HEK293 (cell line): ENCODE measurements at regions not wholly inside any gene's neighbourhood (a gene's known extent, or its start where the extent isn't known, plus 50 kb on each side); places are given as distances from the start of the nearest gene placed in this dataset.
"Not testable (repeated sequence)": the region's sequence is repeated elsewhere in the genome, so short reads cannot be mapped to it uniquely, and the experiment has no call there.

Source experiments
- REPIN1 ChIP-seq: fragments of 450-650 bp; formaldehyde crosslinking; IDR thresholded peaks from 2 replicates; pipeline ENCODE4 v1.5.1; 2017; ENCODE audit warnings: missing biosample characterization, missing genetic modification characterization, low read depth
- ZBTB7A ChIP-seq: fragments of 450-650 bp; formaldehyde crosslinking; IDR thresholded peaks from 2 replicates; pipeline ENCODE4 v1.5.1; 2016; ENCODE audit warnings: low read depth, missing biosample characterization, missing genetic modification characterization
- ZFP69B ChIP-seq: fragments of 450-650 bp; formaldehyde crosslinking; IDR thresholded peaks from 2 replicates; pipeline ENCODE4 v1.5.1; 2016; ENCODE audit warnings: missing biosample characterization, missing genetic modification characterization
- ZNF239 ChIP-seq: fragments of 450-650 bp; formaldehyde crosslinking; IDR thresholded peaks from 2 replicates; pipeline ENCODE4 v1.5.1; 2016; ENCODE audit warnings: missing biosample characterization, missing genetic modification characterization
- ZNF24 ChIP-seq: fragments of 450-650 bp; formaldehyde crosslinking; IDR thresholded peaks from 2 replicates; pipeline ENCODE4 v1.5.1; 2016; ENCODE audit warnings: missing biosample characterization, missing genetic modification characterization
- ZNF416 ChIP-seq: fragments of 450-650 bp; formaldehyde crosslinking; IDR thresholded peaks from 2 replicates; pipeline ENCODE4 v1.5.1; 2016; ENCODE audit warnings: missing biosample characterization, missing genetic modification characterization
- ZNF768 ChIP-seq: fragments of 450-650 bp; formaldehyde crosslinking; IDR thresholded peaks from 2 replicates; pipeline ENCODE4 v1.5.1; 2018; ENCODE audit warnings: missing biosample characterization, mild to moderate bottlenecking, missing genetic modification characterization
- ZNF777 ChIP-seq: fragments of 450-650 bp; formaldehyde crosslinking; IDR thresholded peaks from 2 replicates; pipeline ENCODE4 v1.5.1; 2017; ENCODE audit warnings: missing biosample characterization, missing genetic modification characterization, borderline replicate concordance
- ZNF785 ChIP-seq: fragments of 450-650 bp; formaldehyde crosslinking; IDR thresholded peaks from 2 replicates; pipeline ENCODE4 v1.5.1; 2016; ENCODE audit warnings: missing biosample characterization, missing genetic modification characterization
- TF ChIP-seq, protein P1 (sequence below): fragments of 450-650 bp; formaldehyde crosslinking; IDR thresholded peaks from 2 replicates; pipeline ENCODE4 v1.5.1; 2016; ENCODE audit warnings: missing biosample characterization, missing genetic modification characterization
- TF ChIP-seq, protein P2 (sequence below): fragments of 450-650 bp; formaldehyde crosslinking; optimal IDR thresholded peaks from 2 replicates; pipeline ENCODE3; 2016; ENCODE audit warnings: missing biosample characterization, mild to moderate bottlenecking, missing genetic modification characterization
- TF ChIP-seq, protein P3 (sequence below): fragments of 450-650 bp; formaldehyde crosslinking; IDR thresholded peaks from 2 replicates; pipeline ENCODE4 v1.5.1; 2016; ENCODE audit warnings: missing biosample characterization, missing genetic modification characterization

DNA sequence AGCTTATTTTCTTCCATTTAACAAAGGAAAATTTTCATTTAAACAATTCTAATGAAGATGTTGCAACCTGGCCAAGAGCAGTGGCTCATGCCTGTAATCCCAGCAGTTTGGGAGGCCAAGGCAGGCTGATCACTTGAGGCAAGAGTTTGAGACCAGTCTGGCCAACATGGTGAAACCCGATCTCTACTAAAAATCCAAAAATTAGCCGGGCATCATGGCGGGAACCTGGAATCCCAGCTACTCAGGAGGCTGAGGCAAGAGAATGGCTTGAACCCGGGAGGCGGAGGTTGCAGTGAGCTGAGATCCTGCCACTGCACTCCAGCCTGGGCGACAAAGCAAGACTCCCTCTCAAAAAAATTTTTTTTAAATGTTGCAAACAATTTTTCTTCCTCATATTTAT is 4748.8 kb upstream of the OR11H1 start:
- not testable (repeated sequence) for TF ChIP-seq ZNF24; ZNF785 (tag by site-specific recombination); ZNF768 (tag by site-specific recombination); ZBTB7A (tag by site-specific recombination); REPIN1 (tag by site-specific recombination); ZNF239; ZNF777 (tag by site-specific recombination); ZFP69B (tag by site-specific recombination); ZNF416 (tag by site-specific recombination)
- TF ChIP-seq, protein P1, sequence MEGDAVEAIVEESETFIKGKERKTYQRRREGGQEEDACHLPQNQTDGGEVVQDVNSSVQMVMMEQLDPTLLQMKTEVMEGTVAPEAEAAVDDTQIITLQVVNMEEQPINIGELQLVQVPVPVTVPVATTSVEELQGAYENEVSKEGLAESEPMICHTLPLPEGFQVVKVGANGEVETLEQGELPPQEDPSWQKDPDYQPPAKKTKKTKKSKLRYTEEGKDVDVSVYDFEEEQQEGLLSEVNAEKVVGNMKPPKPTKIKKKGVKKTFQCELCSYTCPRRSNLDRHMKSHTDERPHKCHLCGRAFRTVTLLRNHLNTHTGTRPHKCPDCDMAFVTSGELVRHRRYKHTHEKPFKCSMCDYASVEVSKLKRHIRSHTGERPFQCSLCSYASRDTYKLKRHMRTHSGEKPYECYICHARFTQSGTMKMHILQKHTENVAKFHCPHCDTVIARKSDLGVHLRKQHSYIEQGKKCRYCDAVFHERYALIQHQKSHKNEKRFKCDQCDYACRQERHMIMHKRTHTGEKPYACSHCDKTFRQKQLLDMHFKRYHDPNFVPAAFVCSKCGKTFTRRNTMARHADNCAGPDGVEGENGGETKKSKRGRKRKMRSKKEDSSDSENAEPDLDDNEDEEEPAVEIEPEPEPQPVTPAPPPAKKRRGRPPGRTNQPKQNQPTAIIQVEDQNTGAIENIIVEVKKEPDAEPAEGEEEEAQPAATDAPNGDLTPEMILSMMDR (tag by site-specific recombination), result not testable (repeated sequence)
- TF ChIP-seq, protein P2, sequence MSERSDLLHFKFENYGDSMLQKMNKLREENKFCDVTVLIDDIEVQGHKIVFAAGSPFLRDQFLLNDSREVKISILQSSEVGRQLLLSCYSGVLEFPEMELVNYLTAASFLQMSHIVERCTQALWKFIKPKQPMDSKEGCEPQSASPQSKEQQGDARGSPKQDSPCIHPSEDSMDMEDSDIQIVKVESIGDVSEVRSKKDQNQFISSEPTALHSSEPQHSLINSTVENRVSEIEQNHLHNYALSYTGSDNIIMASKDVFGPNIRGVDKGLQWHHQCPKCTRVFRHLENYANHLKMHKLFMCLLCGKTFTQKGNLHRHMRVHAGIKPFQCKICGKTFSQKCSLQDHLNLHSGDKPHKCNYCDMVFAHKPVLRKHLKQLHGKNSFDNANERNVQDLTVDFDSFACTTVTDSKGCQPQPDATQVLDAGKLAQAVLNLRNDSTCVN (tag by site-specific recombination), result not testable (repeated sequence)
- TF ChIP-seq, protein P3, sequence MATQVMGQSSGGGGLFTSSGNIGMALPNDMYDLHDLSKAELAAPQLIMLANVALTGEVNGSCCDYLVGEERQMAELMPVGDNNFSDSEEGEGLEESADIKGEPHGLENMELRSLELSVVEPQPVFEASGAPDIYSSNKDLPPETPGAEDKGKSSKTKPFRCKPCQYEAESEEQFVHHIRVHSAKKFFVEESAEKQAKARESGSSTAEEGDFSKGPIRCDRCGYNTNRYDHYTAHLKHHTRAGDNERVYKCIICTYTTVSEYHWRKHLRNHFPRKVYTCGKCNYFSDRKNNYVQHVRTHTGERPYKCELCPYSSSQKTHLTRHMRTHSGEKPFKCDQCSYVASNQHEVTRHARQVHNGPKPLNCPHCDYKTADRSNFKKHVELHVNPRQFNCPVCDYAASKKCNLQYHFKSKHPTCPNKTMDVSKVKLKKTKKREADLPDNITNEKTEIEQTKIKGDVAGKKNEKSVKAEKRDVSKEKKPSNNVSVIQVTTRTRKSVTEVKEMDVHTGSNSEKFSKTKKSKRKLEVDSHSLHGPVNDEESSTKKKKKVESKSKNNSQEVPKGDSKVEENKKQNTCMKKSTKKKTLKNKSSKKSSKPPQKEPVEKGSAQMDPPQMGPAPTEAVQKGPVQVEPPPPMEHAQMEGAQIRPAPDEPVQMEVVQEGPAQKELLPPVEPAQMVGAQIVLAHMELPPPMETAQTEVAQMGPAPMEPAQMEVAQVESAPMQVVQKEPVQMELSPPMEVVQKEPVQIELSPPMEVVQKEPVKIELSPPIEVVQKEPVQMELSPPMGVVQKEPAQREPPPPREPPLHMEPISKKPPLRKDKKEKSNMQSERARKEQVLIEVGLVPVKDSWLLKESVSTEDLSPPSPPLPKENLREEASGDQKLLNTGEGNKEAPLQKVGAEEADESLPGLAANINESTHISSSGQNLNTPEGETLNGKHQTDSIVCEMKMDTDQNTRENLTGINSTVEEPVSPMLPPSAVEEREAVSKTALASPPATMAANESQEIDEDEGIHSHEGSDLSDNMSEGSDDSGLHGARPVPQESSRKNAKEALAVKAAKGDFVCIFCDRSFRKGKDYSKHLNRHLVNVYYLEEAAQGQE, result not testable (repeated sequence)
